ENCODE measurements at regions not wholly inside any gene's neighbourhood (a gene's known extent, or its start where the extent isn't known, plus 50 kb on each side); places are given as distances from the start of the nearest gene placed in this dataset.

DNA sequence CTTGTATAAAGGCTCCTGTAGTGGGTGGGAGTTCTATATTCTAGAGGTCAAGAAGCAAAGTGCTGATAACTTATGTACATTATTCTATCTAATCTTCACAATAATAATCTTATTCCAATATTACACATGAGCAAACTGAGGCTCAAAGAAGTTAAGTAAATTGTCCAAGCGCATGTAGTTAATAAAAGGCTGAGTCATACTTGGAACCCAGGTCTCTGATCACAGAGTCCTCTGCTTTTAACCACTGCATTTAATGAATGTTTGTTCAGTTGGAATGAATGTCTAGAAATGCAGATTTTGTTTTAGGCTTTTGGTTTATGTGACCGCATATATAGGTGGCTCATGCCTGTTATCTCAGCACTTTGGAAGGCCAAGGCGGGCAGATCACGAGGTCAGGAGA lies 88.4 kb upstream of the PAQR3 start:
- TF ChIP-seq POLR2A (IDR thresholded peaks at IDR 0.05) = no peak
- TF ChIP-seq, protein P1, sequence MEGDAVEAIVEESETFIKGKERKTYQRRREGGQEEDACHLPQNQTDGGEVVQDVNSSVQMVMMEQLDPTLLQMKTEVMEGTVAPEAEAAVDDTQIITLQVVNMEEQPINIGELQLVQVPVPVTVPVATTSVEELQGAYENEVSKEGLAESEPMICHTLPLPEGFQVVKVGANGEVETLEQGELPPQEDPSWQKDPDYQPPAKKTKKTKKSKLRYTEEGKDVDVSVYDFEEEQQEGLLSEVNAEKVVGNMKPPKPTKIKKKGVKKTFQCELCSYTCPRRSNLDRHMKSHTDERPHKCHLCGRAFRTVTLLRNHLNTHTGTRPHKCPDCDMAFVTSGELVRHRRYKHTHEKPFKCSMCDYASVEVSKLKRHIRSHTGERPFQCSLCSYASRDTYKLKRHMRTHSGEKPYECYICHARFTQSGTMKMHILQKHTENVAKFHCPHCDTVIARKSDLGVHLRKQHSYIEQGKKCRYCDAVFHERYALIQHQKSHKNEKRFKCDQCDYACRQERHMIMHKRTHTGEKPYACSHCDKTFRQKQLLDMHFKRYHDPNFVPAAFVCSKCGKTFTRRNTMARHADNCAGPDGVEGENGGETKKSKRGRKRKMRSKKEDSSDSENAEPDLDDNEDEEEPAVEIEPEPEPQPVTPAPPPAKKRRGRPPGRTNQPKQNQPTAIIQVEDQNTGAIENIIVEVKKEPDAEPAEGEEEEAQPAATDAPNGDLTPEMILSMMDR (IDR thresholded peaks at IDR 0.05) = no peak
- Histone ChIP-seq H3K4me1 (no peaks in the 10 kb centered on the region), H3K27me3 (no peaks in the 10 kb centered on the region), H3K27ac (no peak overlapping the region), H3K4me3 (no peak overlapping the region), H3K36me3 (replicated peaks in 1 of 2; ENCODE audit: insufficient read depth in 1 of 2, low read depth in 2 of 2) (no peaks in the 10 kb centered on the region), H3K9me3 (no peaks in the 10 kb centered on the region)
- 80 to 85% methylated on average over 4 of the region's 4 CpGs for WGBS, 2 donors
- DNase-seq = no peak
- intact Hi-C loops (cut with DNase I) = no loop called here
- ATAC-seq = no peak

GRCh38 chr4:79025170-79025569 lies 85.9 kb upstream of the PAQR3 start:
- H3K36me3 ChIP-seq (replicated peaks in 1 of 2; ENCODE audit: insufficient read depth in 1 of 2, low read depth in 2 of 2) = no peaks in the 10 kb centered on the region
- no peaks in the 10 kb centered on the region for H3K27me3 ChIP-seq
- 4 to 11% methylated on average over 2 of the region's 2 CpGs for WGBS, 2 donors
- DNase-seq = peak; percentile 16 to 50 (median 38)
- intact Hi-C loops (cut with DNase I) = no loop called here
- no peak overlapping the region for H3K27ac ChIP-seq
- H3K4me1 ChIP-seq = no peaks in the 10 kb centered on the region
- ATAC-seq = peak; percentile 82
- TF ChIP-seq, protein P1 (IDR thresholded peaks at IDR 0.05) = no peak
- TF ChIP-seq POLR2A (IDR thresholded peaks at IDR 0.05) = no peak
- no peaks in the 10 kb centered on the region for H3K9me3 ChIP-seq
- H3K4me3 ChIP-seq = no peak overlapping the region

DNA sequence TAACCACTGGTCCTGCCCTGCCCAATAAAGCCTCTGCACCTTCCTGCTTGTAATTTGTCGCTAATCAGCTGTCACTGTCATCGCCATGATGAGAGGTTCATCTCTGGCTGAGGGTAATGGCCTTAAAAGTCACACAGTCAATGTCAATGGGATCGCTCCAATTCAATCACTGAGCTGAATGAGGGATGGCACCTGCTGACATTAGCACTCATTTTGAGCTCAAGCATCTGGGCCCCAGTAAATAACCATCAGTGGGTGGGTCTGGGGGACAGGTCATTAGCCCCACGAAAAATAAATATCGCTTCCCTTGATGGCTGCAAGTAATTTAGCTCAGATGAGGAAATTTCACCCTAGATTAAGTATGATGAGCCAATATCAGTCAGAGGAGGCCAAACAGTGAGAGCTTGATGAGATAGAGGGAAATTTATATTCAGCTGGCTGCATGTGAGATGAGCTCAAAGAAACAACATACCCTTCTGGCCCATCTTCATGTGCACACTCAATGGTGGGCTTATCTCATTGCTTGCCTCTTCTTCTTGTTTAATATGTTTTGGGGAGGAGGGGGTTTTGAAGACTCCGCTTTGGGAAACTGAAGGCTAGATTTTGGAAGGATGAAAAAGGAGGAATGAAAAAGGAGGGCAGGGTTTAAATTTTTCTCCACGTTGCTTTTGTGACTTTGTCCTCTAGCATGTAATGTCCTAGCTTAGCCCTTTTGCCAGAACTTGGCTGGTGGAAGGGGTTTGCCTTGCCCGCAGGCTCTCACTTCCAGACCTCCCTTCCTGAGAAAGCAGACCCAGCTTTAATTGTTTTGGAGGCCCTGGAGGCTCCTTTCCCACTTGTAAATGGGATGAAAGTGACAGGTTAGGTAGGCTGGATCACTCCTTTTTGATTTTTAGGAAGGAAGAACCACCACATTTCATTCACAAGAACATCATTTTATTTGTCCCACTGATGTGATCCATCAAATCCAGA lies 84.8 kb upstream of the PAQR3 start:
- 90 to 93% methylated on average over 8 of the region's 8 CpGs for WGBS, 2 donors
- no peak overlapping the region for H3K27ac ChIP-seq
- TF ChIP-seq, protein P1 (IDR thresholded peaks at IDR 0.05) = no peak
- no peak for TF ChIP-seq POLR2A (IDR thresholded peaks at IDR 0.05)
- no peaks in the 10 kb centered on the region for H3K9me3 ChIP-seq
- H3K4me1 ChIP-seq = no peaks in the 10 kb centered on the region
- intact Hi-C loops (cut with DNase I) = no loop called here
- H3K27me3 ChIP-seq = no peaks in the 10 kb centered on the region
- no peak overlapping the region for H3K4me3 ChIP-seq
- no peaks in the 10 kb centered on the region for H3K36me3 ChIP-seq (replicated peaks in 1 of 2; ENCODE audit: insufficient read depth in 1 of 2, low read depth in 2 of 2)
- ATAC-seq (no peak), DNase-seq (no peak)

DNA sequence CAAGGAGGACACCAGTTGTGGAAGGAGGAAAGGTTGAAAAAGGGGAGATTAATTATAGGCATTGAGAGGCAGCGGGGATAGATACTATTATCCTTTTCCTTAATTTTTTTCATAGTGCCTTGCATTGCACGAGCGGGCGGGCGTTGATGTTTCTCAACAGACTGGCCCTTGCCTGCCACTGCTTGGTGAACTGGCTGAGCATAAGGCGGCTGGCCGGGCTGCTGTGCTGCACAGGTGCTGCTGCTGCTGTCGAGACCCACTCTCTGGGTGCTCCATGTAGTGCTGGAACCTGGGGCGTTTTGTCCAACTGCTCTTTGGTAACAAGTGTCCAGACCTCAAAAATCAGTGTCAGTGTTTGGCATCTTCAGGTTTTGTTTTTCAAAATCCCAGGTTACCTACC lies 83.3 kb upstream of the PAQR3 start:
- Histone ChIP-seq H3K4me1 (no peaks in the 10 kb centered on the region), H3K9me3 (no peaks in the 10 kb centered on the region), H3K4me3 (no peak overlapping the region), H3K27me3 (no peaks in the 10 kb centered on the region), H3K36me3 (replicated peaks in 1 of 2; ENCODE audit: insufficient read depth in 1 of 2, low read depth in 2 of 2) (no peaks in the 10 kb centered on the region), H3K27ac (no peak overlapping the region)
- ATAC-seq (no peak), DNase-seq (peak in 1 of 4 donors; percentile 11)
- WGBS, 2 donors = 91 to 93% methylated on average over 9 of the region's 9 CpGs
- no peak for TF ChIP-seq POLR2A (IDR thresholded peaks at IDR 0.05)
- TF ChIP-seq, protein P1 (IDR thresholded peaks at IDR 0.05) = no peak
- intact Hi-C loops (cut with DNase I) = no loop called here

GRCh38 chr4:79017481-79017880 lies 78.2 kb upstream of the PAQR3 start:
- WGBS, 2 donors = 23 to 28% methylated on average over 1 of the region's 1 CpG
- intact Hi-C loops (cut with DNase I) = no loop called here
- DNase-seq (no peak), ATAC-seq (no peak)
- Histone ChIP-seq H3K4me1 (no peaks in the 10 kb centered on the region), H3K36me3 (replicated peaks in 1 of 2; ENCODE audit: insufficient read depth in 1 of 2, low read depth in 2 of 2) (no peaks in the 10 kb centered on the region), H3K4me3 (no peak overlapping the region), H3K9me3 (no peaks in the 10 kb centered on the region), H3K27ac (no peak overlapping the region), H3K27me3 (no peaks in the 10 kb centered on the region)
- TF ChIP-seq POLR2A (IDR thresholded peaks at IDR 0.05) = no peak
- TF ChIP-seq, protein P1 (IDR thresholded peaks at IDR 0.05) = no peak
